Renal cortex interstitium (tissue), 11 donors: ENCODE measurements at regions not wholly inside any gene's neighbourhood (a gene's known extent, or its start where the extent isn't known, plus 50 kb on each side); places are given as distances from the start of the nearest gene placed in this dataset.

Source experiments
- DNase-seq, 11 donors: peaks; one replicate each; pipeline ENCODE4 v3.0.0-alpha.2; 2013; ENCODE audit warnings: low read depth in 9 of 11, low spot score in 4 of 11; ENCODE audit errors: extremely low read depth in 1 of 11

- DNase-seq: no peak
Observed at GRCh38 chr13:36750046-36750445, 69.0 kb upstream of the RFXAP start.

- no peak for DNase-seq
Observed at GRCh38 chr13:36750461-36750860, 68.6 kb upstream of the RFXAP start.

GRCh38 chr13:36750946-36751345, 68.1 kb upstream of the RFXAP start:
- DNase-seq: no peak

- no peak for DNase-seq
Observed at GRCh38 chr13:36752673-36753072, 66.3 kb upstream of the RFXAP start.

GRCh38 chr13:36753176-36753575, 65.8 kb upstream of the RFXAP start:
- DNase-seq: no peak

- DNase-seq: peak in 5 of 11 donors; percentile 13 to 34 (median 28)
Observed at GRCh38 chr13:36758345-36758744, 60.7 kb upstream of the RFXAP start.

GRCh38 chr13:36763126-36763722, 55.8 kb upstream of the RFXAP start:
- DNase-seq: no peak

- no peak for DNase-seq
Observed at GRCh38 chr13:36764536-36764935, 54.5 kb upstream of the RFXAP start.

GRCh38 chr13:36764957-36765356, 54.1 kb upstream of the RFXAP start:
- DNase-seq: no peak

GRCh38 chr13:36766295-36766694, 52.7 kb upstream of the RFXAP start:
- no peak for DNase-seq

GRCh38 chr13:36767276-36767675, 51.7 kb upstream of the RFXAP start:
- DNase-seq: no peak

GRCh38 chr13:36769126-36769525, 49.9 kb upstream of the RFXAP start:
- no peak for DNase-seq
